ENCODE measurements at regions not wholly inside any gene's neighbourhood (a gene's known extent, or its start where the extent isn't known, plus 50 kb on each side); places are given as distances from the start of the nearest gene placed in this dataset.
"Not testable (repeated sequence)": the region's sequence is repeated elsewhere in the genome, so short reads cannot be mapped to it uniquely, and the experiment has no call there.

- H3K36me3 ChIP-seq (ENCODE audit: insufficient read depth, low read length) = no peaks in the 10 kb centered on the region
- no peak overlapping the region for H2AFZ ChIP-seq (ENCODE audit: low read depth, low read length)
- no peak overlapping the region for H3K27ac Mint-ChIP-seq (ENCODE audit: unreplicated experiment)
- H3K9ac ChIP-seq (ENCODE audit: low read length) = no peak overlapping the region
- H3K4me3 ChIP-seq (ENCODE audit: insufficient read depth, low read depth, low read length) = no peak overlapping the region
- H3K27me3 Mint-ChIP-seq (ENCODE audit: low read depth, unreplicated experiment) = no peaks in the 10 kb centered on the region
- peaks cover 14% of the 10 kb centered on the region for H3K4me1 Mint-ChIP-seq (ENCODE audit: low read depth, unreplicated experiment)
- H3K4me3 Mint-ChIP-seq (ENCODE audit: unreplicated experiment) = no peak overlapping the region
- TF ChIP-seq CTCF (IDR thresholded peaks at IDR 0.05; ENCODE audit: insufficient read depth, low read depth, low read length) (no peak), EZH2 (IDR thresholded peaks at IDR 0.05; ENCODE audit: insufficient read depth, low read length) (no peak)
- no peak overlapping the region for H3K4me2 ChIP-seq (ENCODE audit: low read length)
- no peaks in the 10 kb centered on the region for H3K36me3 Mint-ChIP-seq (ENCODE audit: low read depth, unreplicated experiment)
- H3K9me3 Mint-ChIP-seq (ENCODE audit: unreplicated experiment) = peaks cover 21% of the 10 kb centered on the region
- no peaks in the 10 kb centered on the region for H3K4me1 ChIP-seq (ENCODE audit: insufficient read depth, low read length)
- no peaks in the 10 kb centered on the region for H4K20me1 ChIP-seq (ENCODE audit: insufficient read depth, low read length)
- H3K9me3 ChIP-seq (ENCODE audit: insufficient read depth, low read depth, low read length) = peaks cover 7% of the 10 kb centered on the region
- no peak overlapping the region for H3K27ac ChIP-seq (ENCODE audit: low read depth, low read length)
- no peak for FAIRE-seq
- DNase-seq (ENCODE audit: low read depth) = peak; percentile 62
- H3K79me2 ChIP-seq (ENCODE audit: insufficient read depth, low read length) = no peaks in the 10 kb centered on the region
- H3K27me3 ChIP-seq (ENCODE audit: insufficient read depth, low read length) = no peaks in the 10 kb centered on the region
Measured at GRCh38 chr6:169086020-169086419, 167.6 kb downstream of the THBS2 start.

GRCh38 chr6:169085466-169085865 is 168.2 kb downstream of the THBS2 start:
- Histone ChIP-seq H3K9ac (ENCODE audit: low read length) (no peak overlapping the region), H3K27me3 (ENCODE audit: insufficient read depth, low read length) (no peaks in the 10 kb centered on the region), H3K4me1 (ENCODE audit: insufficient read depth, low read length) (no peaks in the 10 kb centered on the region), H3K27ac (ENCODE audit: low read depth, low read length) (no peak overlapping the region), H3K4me3 (ENCODE audit: insufficient read depth, low read depth, low read length) (no peak overlapping the region), H4K20me1 (ENCODE audit: insufficient read depth, low read length) (no peaks in the 10 kb centered on the region), H3K4me2 (ENCODE audit: low read length) (no peak overlapping the region), H2AFZ (ENCODE audit: low read depth, low read length) (no peak overlapping the region), H3K9me3 (ENCODE audit: insufficient read depth, low read depth, low read length) (peaks cover 1% of the 10 kb centered on the region), H3K36me3 (ENCODE audit: insufficient read depth, low read length) (no peaks in the 10 kb centered on the region), H3K79me2 (ENCODE audit: insufficient read depth, low read length) (no peaks in the 10 kb centered on the region)
- FAIRE-seq (no peak), DNase-seq (ENCODE audit: low read depth) (no peak)
- no peak for TF ChIP-seq EZH2 (IDR thresholded peaks at IDR 0.05; ENCODE audit: insufficient read depth, low read length)
- no peak for TF ChIP-seq CTCF (IDR thresholded peaks at IDR 0.05; ENCODE audit: insufficient read depth, low read depth, low read length)
- Mint-ChIP-seq H3K36me3 (ENCODE audit: low read depth, unreplicated experiment) (no peaks in the 10 kb centered on the region), H3K4me1 (ENCODE audit: low read depth, unreplicated experiment) (peaks cover 15% of the 10 kb centered on the region), H3K27me3 (ENCODE audit: low read depth, unreplicated experiment) (no peaks in the 10 kb centered on the region), H3K27ac (ENCODE audit: unreplicated experiment) (no peak overlapping the region), H3K9me3 (ENCODE audit: unreplicated experiment) (peaks cover 17% of the 10 kb centered on the region), H3K4me3 (ENCODE audit: unreplicated experiment) (no peak overlapping the region)

DNA sequence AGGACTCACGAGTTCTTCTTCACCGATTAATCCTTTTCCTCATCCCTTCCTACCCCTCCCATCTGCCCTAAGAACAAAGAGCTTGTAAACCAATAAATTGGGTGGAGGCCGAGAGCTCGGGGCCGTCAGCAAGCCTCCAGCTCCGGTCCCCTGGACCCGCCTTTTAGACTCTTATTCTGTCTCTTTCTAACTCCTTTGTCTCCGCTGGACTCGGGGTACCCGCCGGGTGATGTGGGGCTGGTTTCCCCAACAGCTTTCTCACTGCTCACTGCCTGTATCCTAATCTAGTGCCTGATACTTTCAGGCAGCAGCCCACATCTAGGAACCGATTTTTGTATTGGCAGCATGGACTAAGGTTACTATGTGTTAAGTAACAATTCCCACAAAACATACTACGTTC is 169.1 kb downstream of the THBS2 start:
- Mint-ChIP-seq H3K4me1 (ENCODE audit: low read depth, unreplicated experiment) (peaks cover 18% of the 10 kb centered on the region), H3K9me3 (ENCODE audit: unreplicated experiment) (peaks cover 11% of the 10 kb centered on the region)
- H3K4me1 ChIP-seq (ENCODE audit: insufficient read depth, low read length); H3K9ac ChIP-seq (ENCODE audit: low read length); H2AFZ ChIP-seq (ENCODE audit: low read depth, low read length); H3K4me2 ChIP-seq (ENCODE audit: low read length); FAIRE-seq; H3K27ac Mint-ChIP-seq (ENCODE audit: unreplicated experiment); H3K9me3 ChIP-seq (ENCODE audit: insufficient read depth, low read depth, low read length); H3K27me3 Mint-ChIP-seq (ENCODE audit: low read depth, unreplicated experiment); H3K36me3 ChIP-seq (ENCODE audit: insufficient read depth, low read length); H3K4me3 ChIP-seq (ENCODE audit: insufficient read depth, low read depth, low read length); H3K79me2 ChIP-seq (ENCODE audit: insufficient read depth, low read length); H3K27me3 ChIP-seq (ENCODE audit: insufficient read depth, low read length); H3K27ac ChIP-seq (ENCODE audit: low read depth, low read length); H3K4me3 Mint-ChIP-seq (ENCODE audit: unreplicated experiment); DNase-seq (ENCODE audit: low read depth); H3K36me3 Mint-ChIP-seq (ENCODE audit: low read depth, unreplicated experiment); H4K20me1 ChIP-seq (ENCODE audit: insufficient read depth, low read length): not testable (repeated sequence)
